ENCODE measurements at regions not wholly inside any gene's neighbourhood (a gene's known extent, or its start where the extent isn't known, plus 50 kb on each side); places are given as distances from the start of the nearest gene placed in this dataset.

GRCh38 chr16:13680021-13680889, 239.7 kb upstream of the ERCC4 start:
- WGBS, 2 donors, result 49 to 55% methylated on average over 1 of the region's 1 CpG
- H3K27ac ChIP-seq, result no peak overlapping the region
- H3K27me3 ChIP-seq, result no peaks in the 10 kb centered on the region
- H3K4me3 ChIP-seq, result no peak overlapping the region
- no peaks in the 10 kb centered on the region for H3K4me1 ChIP-seq
- no peaks in the 10 kb centered on the region for H3K9me3 ChIP-seq
- H3K36me3 ChIP-seq, result no peaks in the 10 kb centered on the region
- ATAC-seq (ENCODE audit: low FRiP score in 2 of 2) (no peak), DNase-seq (no peak)
- TF ChIP-seq POLR2A (IDR thresholded peaks at IDR 0.05), result no peak
- TF ChIP-seq POLR2AphosphoS5 (IDR thresholded peaks at IDR 0.05), result no peak
- no peak for TF ChIP-seq CTCF (IDR thresholded peaks at IDR 0.05)
- no peak for TF ChIP-seq EP300 (IDR thresholded peaks at IDR 0.05)

GRCh38 chr16:13684819-13685563, 235.0 kb upstream of the ERCC4 start:
- WGBS, 2 donors, result 77 to 82% methylated on average over 5 of the region's 5 CpGs
- Histone ChIP-seq H3K4me3 (no peak overlapping the region), H3K36me3 (no peaks in the 10 kb centered on the region), H3K9me3 (no peaks in the 10 kb centered on the region), H3K4me1 (no peaks in the 10 kb centered on the region), H3K27ac (no peak overlapping the region), H3K27me3 (no peaks in the 10 kb centered on the region)
- ATAC-seq (ENCODE audit: low FRiP score in 2 of 2), result no peak
- no peak for DNase-seq
- TF ChIP-seq POLR2A (IDR thresholded peaks at IDR 0.05) (no peak), CTCF (IDR thresholded peaks at IDR 0.05) (no peak), EP300 (IDR thresholded peaks at IDR 0.05) (no peak), POLR2AphosphoS5 (IDR thresholded peaks at IDR 0.05) (no peak)

- no peak overlapping the region for H3K4me3 ChIP-seq
- DNase-seq, result no peak
- no peaks in the 10 kb centered on the region for H3K27me3 ChIP-seq
- no peak for ATAC-seq (ENCODE audit: low FRiP score in 2 of 2)
- H3K9me3 ChIP-seq, result peaks cover 7 to 14% (median 8%) of the 10 kb centered on the region in 4 donors
- TF ChIP-seq CTCF (IDR thresholded peaks at IDR 0.05), result no peak
- no peak for TF ChIP-seq POLR2A (IDR thresholded peaks at IDR 0.05)
- TF ChIP-seq EP300 (IDR thresholded peaks at IDR 0.05), result no peak
- no peak for TF ChIP-seq POLR2AphosphoS5 (IDR thresholded peaks at IDR 0.05)
- H3K4me1 ChIP-seq, result no peaks in the 10 kb centered on the region
- no peak overlapping the region for H3K27ac ChIP-seq
- no peaks in the 10 kb centered on the region for H3K36me3 ChIP-seq
Measured at GRCh38 chr16:13696017-13696416, 223.9 kb upstream of the ERCC4 start.

GRCh38 chr16:13697013-13697412, 222.9 kb upstream of the ERCC4 start:
- no peak for TF ChIP-seq EP300 (IDR thresholded peaks at IDR 0.05)
- TF ChIP-seq POLR2A (IDR thresholded peaks at IDR 0.05), result no peak
- TF ChIP-seq CTCF (IDR thresholded peaks at IDR 0.05), result no peak
- no peak for TF ChIP-seq POLR2AphosphoS5 (IDR thresholded peaks at IDR 0.05)
- Histone ChIP-seq H3K27ac (no peak overlapping the region), H3K27me3 (no peaks in the 10 kb centered on the region), H3K9me3 (peaks cover 7 to 14% (median 8%) of the 10 kb centered on the region in 4 donors), H3K4me1 (no peaks in the 10 kb centered on the region), H3K4me3 (no peak overlapping the region), H3K36me3 (no peaks in the 10 kb centered on the region)
- DNase-seq (no peak), ATAC-seq (ENCODE audit: low FRiP score in 2 of 2) (no peak)
- WGBS, 2 donors, result 91 to 93% methylated on average over 1 of the region's 1 CpG

All from upper lobe of left lung (tissue), 6 donors.